ENCODE measurements at regions not wholly inside any gene's neighbourhood (a gene's known extent, or its start where the extent isn't known, plus 50 kb on each side); places are given as distances from the start of the nearest gene placed in this dataset.

GRCh38 chr21:23899561-23899960, 1707.7 kb downstream of the MRPL39 start:
- no peak for TF ChIP-seq CTCF (IDR thresholded peaks at IDR 0.05)
- no peak for TF ChIP-seq EZH2 (IDR thresholded peaks at IDR 0.05; ENCODE audit: borderline replicate concordance, insufficient read depth, low read depth, low read length, poor library complexity, severe bottlenecking)

Data from B cell (primary cell).